ENCODE measurements at regions not wholly inside any gene's neighbourhood (a gene's known extent, or its start where the extent isn't known, plus 50 kb on each side); places are given as distances from the start of the nearest gene placed in this dataset.

DNA sequence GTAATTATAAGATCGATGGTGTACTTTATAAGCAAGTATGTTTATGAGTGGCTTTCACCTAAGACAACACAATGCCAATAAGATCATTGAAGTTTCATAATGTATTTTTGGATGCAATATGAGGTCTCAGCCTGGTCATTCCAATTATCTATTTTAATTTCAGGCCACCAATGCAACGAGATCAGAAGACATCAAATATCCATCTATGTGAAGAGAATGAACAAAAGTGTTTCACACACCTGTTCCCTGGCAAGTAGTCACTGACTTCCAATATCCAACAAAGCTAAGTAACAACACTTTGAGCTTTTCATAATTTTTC lies 53.6 kb upstream of the TMCO5A start:
- DNase-seq: no peak

DNA sequence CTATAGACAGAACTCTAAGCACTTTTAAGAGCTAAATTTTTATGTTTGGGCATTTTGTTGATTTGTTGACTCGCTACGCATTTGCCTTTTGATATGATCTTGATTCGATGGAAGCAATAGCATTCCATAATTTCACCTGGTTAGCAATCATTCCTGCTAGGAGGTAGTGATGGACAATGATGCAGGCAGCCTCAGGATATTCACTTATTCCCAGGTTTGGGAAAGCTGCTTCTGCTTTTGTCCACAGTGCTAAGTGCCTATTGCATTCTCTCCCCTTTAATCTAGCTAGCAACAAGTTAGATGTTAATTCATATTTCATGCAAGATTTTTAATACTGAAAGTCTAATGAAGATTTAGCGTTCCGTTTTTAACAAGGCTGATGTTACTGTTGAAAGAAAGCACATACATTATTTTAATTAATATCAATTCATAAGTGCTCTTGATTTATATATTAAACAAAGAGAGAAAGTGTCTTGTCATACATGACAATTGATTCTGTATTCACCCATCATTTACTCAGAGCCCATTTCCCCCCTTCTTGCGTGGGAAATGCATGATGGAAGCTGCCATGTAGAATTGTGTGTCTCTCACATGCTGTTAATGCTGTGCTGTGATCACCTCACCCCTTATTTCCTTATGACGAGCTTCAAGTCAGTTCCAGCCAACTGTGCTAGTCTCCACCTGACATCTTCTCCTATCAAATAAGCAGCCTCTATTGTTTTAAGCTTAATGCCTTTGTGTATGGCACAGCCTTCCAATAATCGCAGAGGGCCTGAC lies 53.0 kb upstream of the TMCO5A start:
- no peak for DNase-seq

DNA sequence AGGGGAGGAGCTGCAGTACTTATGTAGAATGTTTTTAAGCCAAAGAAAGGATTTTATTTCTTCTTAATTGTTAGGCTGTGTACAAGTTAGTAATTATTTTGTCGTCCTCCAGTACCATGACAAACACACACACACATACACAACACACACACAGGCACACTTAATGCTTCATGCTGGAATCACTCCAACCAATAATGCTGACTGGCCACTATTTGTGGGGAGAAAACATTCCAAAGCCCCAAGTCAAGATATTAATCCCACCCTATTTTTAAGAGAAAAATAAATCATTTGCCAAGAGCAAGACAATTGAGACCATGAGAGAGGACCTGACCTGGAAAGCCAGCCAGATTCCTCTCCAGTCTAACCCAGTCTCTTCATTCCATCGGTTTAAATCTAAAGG lies 51.8 kb upstream of the TMCO5A start:
- DNase-seq: no peak

All from NCI-H446 treated with DMSO at 0.1 percent for 48 hours (cell line).